Erythroblast (primary cell): ENCODE measurements at regions not wholly inside any gene's neighbourhood (a gene's known extent, or its start where the extent isn't known, plus 50 kb on each side); places are given as distances from the start of the nearest gene placed in this dataset.

Experiments used
- GATA1 ChIP-seq: IDR thresholded peaks from 2 replicates; pipeline ENCODE4 v1.6.1; 2011; ENCODE audit warnings: low read depth, mild to moderate bottlenecking, control low read depth, low read length, moderate library complexity
- POLR2A ChIP-seq: IDR thresholded peaks from 2 replicates; pipeline ENCODE4 v1.6.1; 2011; ENCODE audit warnings: mild to moderate bottlenecking, low read length

GRCh38 chr18:47520263-47520662 is 268.8 kb upstream of the SKOR2 start:
- TF ChIP-seq POLR2A (no peak), GATA1 (no peak)
